PC-3 (cell line): ENCODE measurements at regions not wholly inside any gene's neighbourhood (a gene's known extent, or its start where the extent isn't known, plus 50 kb on each side); places are given as distances from the start of the nearest gene placed in this dataset.

Experiments
- ATAC-seq: fragments of 200-7000 bp; cut with Tn5 transposase; 2 replicates; pipeline ENCODE4 v1.9.1; 2020; ENCODE audit warnings: mild to moderate bottlenecking, moderate library complexity
- BruUV-seq: library from RNA; stranded (reverse); fragments of 400-500 nt; replicated peaks from 2 replicates; lab custom pipeline; 2021; lab: Mats Ljungman, UMichigan
- CTCF ChIA-PET: fragments of 300-600 bp; sonication (Branson Sonifier 250); formaldehyde crosslinking; loops from one replicate; lab custom pipeline; 2022; ENCODE audit warnings: antibody characterized with exemption; lab: Charles Lee
- POLR2A ChIA-PET: fragments of 300-600 bp; sonication (Branson Sonifier 250); formaldehyde crosslinking; loops from one replicate; lab custom pipeline; 2022; ENCODE audit warnings: antibody characterized with exemption; ENCODE audit not compliant: unreplicated experiment; lab: Charles Lee
- DNase-seq: peaks from one replicate; pipeline ENCODE4 v3.0.0-alpha.2; 2015
- H2AFZ ChIP-seq: fragments of 300-600 bp; sonication (generic); 2 replicates; pipeline ENCODE4 v1.6.0; 2016; ENCODE audit warnings: antibody characterized with exemption, low read length
- H3F3A ChIP-seq: fragments of 300-600 bp; sonication (generic); one replicate; pipeline ENCODE4 v1.6.0; 2017; ENCODE audit warnings: antibody characterized with exemption, low read length, control low read depth, mild to moderate bottlenecking; ENCODE audit not compliant: unreplicated experiment
- H3K27ac ChIP-seq: fragments of 300-600 bp; sonication (generic); 2 replicates; pipeline ENCODE4 v1.5.1; 2016; ENCODE audit warnings: mild to moderate bottlenecking, low read length
- H3K27me3 ChIP-seq: fragments of 300-600 bp; sonication (generic); 2 replicates; pipeline ENCODE4 v1.6.1; 2016; ENCODE audit warnings: low read length, mixed read lengths
- H3K36me3 ChIP-seq: fragments of 300-600 bp; sonication (generic); 2 replicates; pipeline ENCODE4 v1.6.1; 2016; ENCODE audit warnings: low read depth, mixed run types, low read length, mixed read lengths
- H3K4me1 ChIP-seq: fragments of 300-600 bp; sonication (generic); 2 replicates; pipeline ENCODE4 v1.5.1; 2016; ENCODE audit warnings: low read length; ENCODE audit not compliant: insufficient read depth
- H3K4me2 ChIP-seq: fragments of 300-600 bp; sonication (generic); 2 replicates; pipeline ENCODE4 v1.6.0; 2016; ENCODE audit warnings: low read length
- H3K4me3 ChIP-seq: fragments of 300-600 bp; sonication (generic); 2 replicates; pipeline ENCODE4 v1.5.1; 2016; ENCODE audit warnings: mild to moderate bottlenecking, low read length, mixed read lengths
- H3K79me2 ChIP-seq: fragments of 300-600 bp; sonication (generic); 2 replicates; pipeline ENCODE4 v1.6.1; 2017; ENCODE audit warnings: low read length, mixed read lengths
- H3K9ac ChIP-seq: fragments of 300-600 bp; sonication (generic); 2 replicates; pipeline ENCODE4 v1.6.0; 2016; ENCODE audit warnings: mild to moderate bottlenecking, low read length
- H3K9me2 ChIP-seq: fragments of 300-600 bp; sonication (generic); replicated peaks from 2 replicates; pipeline ENCODE4 v1.6.1; 2016; ENCODE audit warnings: mixed run types, low read length, mixed read lengths
- H3K9me3 ChIP-seq: fragments of 300-600 bp; sonication (generic); 2 replicates; pipeline ENCODE4 v1.6.1; 2016; ENCODE audit warnings: low read length, mixed read lengths
- H4K20me1 ChIP-seq: fragments of 300-600 bp; sonication (generic); 2 replicates; pipeline ENCODE4 v1.6.1; 2016; ENCODE audit warnings: low read length, mixed read lengths
- CTCF ChIP-seq: fragments of 300-600 bp; sonication (generic); conservative IDR thresholded peaks from 2 replicates; pipeline ENCODE4 v1.5.1; 2017; ENCODE audit warnings: antibody characterized with exemption, low read depth, mild to moderate bottlenecking, low read length
- EZH2 ChIP-seq: fragments of 300-600 bp; sonication (generic); IDR thresholded peaks from one replicate; pipeline ENCODE4 v1.6.1; 2017; ENCODE audit warnings: antibody characterized with exemption, mild to moderate bottlenecking, low read length; ENCODE audit not compliant: unreplicated experiment
- EZH2phosphoT487 ChIP-seq: fragments of 300-600 bp; sonication (generic); IDR thresholded peaks from 2 replicates; pipeline ENCODE4 v1.6.1; 2018; ENCODE audit warnings: mild to moderate bottlenecking, antibody characterized with exemption, low read length, borderline replicate concordance
- intact Hi-C: fragments of 100-400 bp; cut with micrococcal nuclease; formaldehyde crosslinking; loops from 2 replicates; pipeline ENCODE4 v1.9.0; 2023

- Histone ChIP-seq H3K4me2 (no peak overlapping the region), H3F3A (no peaks in the 10 kb centered on the region), H3K27me3 (no peaks in the 10 kb centered on the region), H3K9me2 (no peaks in the 10 kb centered on the region), H3K4me3 (no peak overlapping the region), H4K20me1 (no peaks in the 10 kb centered on the region), H3K79me2 (no peaks in the 10 kb centered on the region), H3K4me1 (no peaks in the 10 kb centered on the region), H3K9ac (no peak overlapping the region), H2AFZ (no peak overlapping the region), H3K36me3 (no peaks in the 10 kb centered on the region), H3K27ac (no peak overlapping the region), H3K9me3 (no peaks in the 10 kb centered on the region)
- no TSS peak for BruUV-seq
- intact Hi-C loops = no loop called here
- no peak for DNase-seq
- TF ChIP-seq EZH2phosphoT487 = no peak
- no peak for TF ChIP-seq CTCF
- TF ChIP-seq EZH2 = no peak
- ChIA-PET POLR2A (no interaction called here), CTCF (no interaction called here)
- ATAC-seq = no peak
Observed at GRCh38 chr5:173775261-173776197, 112.6 kb upstream of the CPEB4 start.

GRCh38 chr5:173777149-173777548 lies 111.0 kb upstream of the CPEB4 start:
- Histone ChIP-seq H3K4me2 (no peak overlapping the region), H3K27me3 (no peaks in the 10 kb centered on the region), H3K4me1 (peaks cover 11% of the 10 kb centered on the region), H3K4me3 (no peak overlapping the region), H3K36me3 (no peaks in the 10 kb centered on the region), H3K79me2 (no peaks in the 10 kb centered on the region), H3K9me3 (no peaks in the 10 kb centered on the region), H3K9me2 (no peaks in the 10 kb centered on the region), H3K9ac (no peak overlapping the region), H4K20me1 (no peaks in the 10 kb centered on the region), H2AFZ (no peak overlapping the region), H3K27ac (no peak overlapping the region), H3F3A (peaks cover 3% of the 10 kb centered on the region)
- ATAC-seq = no peak
- POLR2A ChIA-PET = no interaction called here
- intact Hi-C loops = no loop called here
- no peak for TF ChIP-seq CTCF
- TF ChIP-seq EZH2phosphoT487 = no peak
- TF ChIP-seq EZH2 = no peak
- no TSS peak for BruUV-seq
- no peak for DNase-seq
- CTCF ChIA-PET = no interaction called here

- no peaks in the 10 kb centered on the region for H3K9me2 ChIP-seq
- no peaks in the 10 kb centered on the region for H3K36me3 ChIP-seq
- ChIA-PET CTCF (no interaction called here), POLR2A (no interaction called here)
- peaks cover 17% of the 10 kb centered on the region for H3K4me1 ChIP-seq
- no peak for ATAC-seq
- H3K9me3 ChIP-seq = no peaks in the 10 kb centered on the region
- H3F3A ChIP-seq = peaks cover 3% of the 10 kb centered on the region
- intact Hi-C loops = no loop called here
- H3K79me2 ChIP-seq = no peaks in the 10 kb centered on the region
- no peak overlapping the region for H3K27ac ChIP-seq
- BruUV-seq = no TSS peak
- TF ChIP-seq EZH2phosphoT487 = no peak
- TF ChIP-seq EZH2 = no peak
- TF ChIP-seq CTCF = no peak
- H3K9ac ChIP-seq = no peak overlapping the region
- no peaks in the 10 kb centered on the region for H4K20me1 ChIP-seq
- no peak overlapping the region for H3K4me2 ChIP-seq
- H3K27me3 ChIP-seq = no peaks in the 10 kb centered on the region
- DNase-seq = no peak
- H3K4me3 ChIP-seq = no peak overlapping the region
- H2AFZ ChIP-seq = no peak overlapping the region
Observed at GRCh38 chr5:173777674-173778073, 110.5 kb upstream of the CPEB4 start.
